GDM1 (cell line): ENCODE measurements at regions not wholly inside any gene's neighbourhood (a gene's known extent, or its start where the extent isn't known, plus 50 kb on each side); places are given as distances from the start of the nearest gene placed in this dataset.

Experiments
- DNase-seq: peaks from one replicate; lab custom pipeline; 2025; lab: John Stamatoyannopoulos, UW

DNA sequence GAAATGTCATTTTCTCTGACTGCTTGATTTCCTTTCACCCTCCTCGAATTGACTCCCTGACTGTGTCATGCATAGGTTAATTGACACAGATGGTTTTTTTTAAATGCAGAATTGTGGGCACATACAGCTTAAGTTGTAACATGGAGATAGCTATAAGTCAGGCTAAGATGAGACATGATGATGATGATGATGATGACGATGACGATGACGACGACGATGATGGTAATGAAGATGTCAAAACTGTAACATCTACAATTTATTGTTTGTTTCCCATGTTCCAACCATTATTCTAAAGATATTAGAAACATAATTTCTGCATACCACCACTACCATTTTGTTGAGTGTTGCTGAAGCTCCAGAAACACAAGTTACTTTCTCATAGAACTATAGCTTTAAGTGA, 1232.8 kb downstream of the XPNPEP1 start:
- DNase-seq, result no peak

DNA sequence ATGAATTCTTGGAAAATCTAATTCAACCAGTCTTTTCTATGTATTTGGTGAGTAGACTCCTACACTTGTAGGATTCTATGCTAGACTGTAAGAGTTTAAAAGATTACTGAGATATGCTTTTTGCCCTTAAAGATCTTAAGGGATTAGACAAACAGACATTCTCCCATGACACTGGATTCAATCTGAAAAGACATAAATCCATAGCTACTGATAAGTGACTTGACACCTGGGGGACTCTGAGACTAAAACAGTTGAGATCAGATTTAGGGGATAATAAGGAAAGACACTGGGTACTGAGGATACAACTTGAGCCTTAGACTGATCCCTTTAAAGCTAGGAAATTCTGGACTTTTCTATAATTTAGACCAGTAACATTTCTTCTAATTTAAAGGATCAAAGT, 1233.4 kb downstream of the XPNPEP1 start:
- DNase-seq, result no peak

DNA sequence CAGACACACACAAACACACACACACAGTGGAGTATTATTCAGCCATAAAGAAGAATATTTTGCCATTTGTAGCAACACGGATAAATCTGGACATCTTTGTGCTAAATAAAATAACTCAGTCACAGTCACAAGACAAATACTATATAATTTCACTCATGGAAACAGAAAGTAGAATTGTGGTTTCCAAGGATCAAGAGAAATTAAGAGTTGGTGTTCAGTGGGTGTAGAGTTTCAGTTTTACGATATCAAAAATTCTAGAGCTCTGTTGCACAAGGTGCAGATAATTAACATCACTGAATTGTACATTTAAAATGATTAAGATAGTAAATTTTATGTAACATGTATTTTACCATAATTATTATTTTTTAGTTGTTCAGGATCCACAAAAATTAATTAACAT, 1235.0 kb downstream of the XPNPEP1 start:
- DNase-seq, result no peak

DNA sequence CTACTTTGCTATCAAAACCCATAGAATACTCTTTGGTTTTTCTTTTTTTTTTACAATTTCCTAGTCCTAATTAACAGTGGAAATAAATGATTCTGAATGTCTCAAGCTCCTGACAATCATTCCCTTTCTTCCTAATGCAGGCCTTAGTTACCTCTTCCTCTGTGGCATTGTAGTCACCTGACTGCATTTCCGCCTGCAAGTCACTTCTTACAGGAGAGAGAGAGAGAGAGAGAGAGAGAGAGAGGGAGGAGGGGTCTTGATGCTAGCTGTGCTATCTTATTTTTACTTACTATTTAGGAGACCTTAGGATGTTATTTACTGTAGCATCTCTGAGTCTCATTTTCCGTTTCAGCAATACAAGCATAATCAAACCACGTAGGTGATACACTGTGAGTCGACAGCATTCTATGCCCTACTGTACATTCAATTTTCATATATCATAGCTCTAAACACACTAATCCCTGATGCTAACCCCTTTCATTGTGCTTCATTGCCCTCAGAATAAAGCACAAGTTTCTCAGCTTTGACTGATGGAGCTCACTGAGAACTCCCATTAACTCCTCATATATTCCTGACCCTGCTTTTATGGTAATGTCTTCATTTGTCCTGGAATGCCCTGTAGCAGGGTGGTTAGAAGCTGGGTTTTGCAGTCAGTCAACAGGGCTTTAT, 1237.3 kb downstream of the XPNPEP1 start:
- no peak for DNase-seq

DNA sequence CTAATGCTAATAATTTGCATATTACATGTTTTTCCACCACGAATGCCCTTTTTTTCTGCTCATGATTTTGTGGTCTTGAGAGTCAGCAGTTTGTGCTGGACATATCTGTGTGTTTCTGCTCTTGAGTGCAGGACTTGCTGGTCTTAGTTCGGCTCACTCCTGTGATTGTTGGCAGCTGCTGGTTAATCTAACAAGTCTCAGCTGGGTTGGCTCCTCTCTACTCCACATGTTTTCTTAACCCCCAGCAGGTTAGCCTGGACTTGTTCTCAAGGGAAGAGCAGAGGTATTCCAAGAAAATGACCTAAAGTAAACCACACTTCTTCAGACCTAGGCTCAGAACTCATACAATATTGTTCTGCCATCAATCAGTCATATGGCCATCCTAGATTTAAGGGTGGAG, 1238.9 kb downstream of the XPNPEP1 start:
- no peak for DNase-seq

DNA sequence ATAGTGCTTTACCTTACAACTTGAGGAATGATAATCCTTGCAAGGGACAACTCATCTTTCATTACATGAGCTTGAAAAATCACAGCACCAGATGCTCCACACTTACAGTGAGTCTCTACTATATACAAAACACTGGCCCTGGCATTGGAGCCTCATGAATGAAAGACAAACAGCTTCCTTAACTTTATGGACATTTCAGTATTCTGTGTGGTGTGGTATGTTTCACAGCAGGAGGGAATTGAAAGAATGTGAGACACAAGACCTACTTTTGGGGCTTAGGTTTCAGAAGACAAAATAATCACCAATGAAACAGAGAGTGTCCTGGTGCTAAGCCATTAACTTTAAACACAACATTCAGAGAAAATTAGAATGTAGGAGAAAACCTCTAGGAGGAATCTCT, 1249.6 kb downstream of the XPNPEP1 start:
- no peak for DNase-seq

DNA sequence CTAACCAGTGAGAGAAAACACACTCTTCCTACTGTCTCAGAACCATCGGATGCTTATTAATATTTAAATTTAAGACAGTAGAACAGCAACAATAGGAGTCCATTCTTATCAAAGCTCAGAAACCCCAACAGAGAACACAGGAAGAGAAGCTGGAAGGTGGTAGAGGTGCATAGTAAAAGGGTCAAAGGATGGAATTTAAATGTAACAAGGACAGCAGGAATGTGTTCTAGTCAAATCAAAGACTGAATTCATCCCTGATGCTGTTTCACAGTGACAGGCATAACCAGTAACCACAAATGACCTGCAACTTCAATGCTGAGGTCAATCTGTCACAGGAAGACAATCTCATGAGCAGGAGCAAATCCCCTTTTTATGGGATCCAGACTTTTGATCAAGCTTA, 1259.7 kb downstream of the XPNPEP1 start:
- DNase-seq, result no peak

DNA sequence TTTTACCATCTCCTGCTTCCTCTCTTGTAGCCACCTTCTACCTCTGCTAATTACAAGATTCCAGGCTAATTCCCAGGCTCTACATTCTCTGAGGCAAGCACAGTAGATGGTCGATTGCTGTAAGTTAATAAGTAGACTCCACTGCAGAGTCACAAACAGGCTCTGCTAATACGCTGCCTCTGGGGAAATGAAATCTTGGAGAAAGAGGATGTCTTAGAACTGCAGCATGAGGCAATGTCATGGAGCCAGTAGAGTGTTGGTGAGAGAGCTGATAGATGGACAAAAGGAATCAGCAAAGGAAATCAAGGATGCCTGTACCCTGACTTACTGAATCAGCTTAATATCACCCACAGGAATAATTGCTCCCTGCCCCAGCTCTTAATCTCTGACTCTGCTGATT, 1260.3 kb downstream of the XPNPEP1 start:
- no peak for DNase-seq

DNA sequence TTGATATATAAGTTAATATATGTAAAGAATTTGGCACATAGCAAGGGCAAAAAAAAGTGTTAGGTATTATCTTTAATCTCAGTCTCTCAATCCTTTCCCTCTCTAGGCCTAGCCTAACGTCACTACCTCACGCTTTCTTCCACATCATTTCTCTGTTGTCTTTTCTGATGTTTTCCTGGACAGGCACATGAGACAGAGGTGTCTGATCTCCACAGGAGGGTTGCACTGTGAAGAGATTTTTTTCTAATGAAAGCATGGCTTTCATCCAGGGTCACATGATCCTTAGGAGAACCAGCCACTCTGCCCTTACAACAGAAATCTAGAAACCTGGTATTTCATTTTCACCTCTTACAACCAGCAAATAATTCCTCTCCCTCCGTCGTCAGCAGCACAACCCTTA, 1268.3 kb downstream of the XPNPEP1 start:
- DNase-seq, result no peak

DNA sequence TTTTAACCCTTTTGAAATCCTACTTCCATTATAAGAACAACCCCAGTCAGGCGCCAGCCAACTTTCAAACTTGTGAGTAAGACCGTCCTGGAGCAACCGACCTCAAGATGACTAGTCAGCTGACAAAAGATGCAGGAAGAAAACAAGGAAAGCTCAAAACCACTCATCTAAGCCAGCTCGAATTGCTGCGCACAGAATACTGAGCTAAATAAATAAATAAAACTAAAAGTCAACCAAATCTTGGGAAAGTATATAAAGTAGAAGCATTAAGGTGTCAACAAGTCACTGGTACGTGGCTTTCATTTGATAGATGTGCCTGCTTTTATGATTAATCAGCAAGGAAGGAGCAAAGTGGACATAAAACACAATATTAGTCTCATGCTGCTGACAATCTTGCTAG, 1269.8 kb downstream of the XPNPEP1 start:
- no peak for DNase-seq

DNA sequence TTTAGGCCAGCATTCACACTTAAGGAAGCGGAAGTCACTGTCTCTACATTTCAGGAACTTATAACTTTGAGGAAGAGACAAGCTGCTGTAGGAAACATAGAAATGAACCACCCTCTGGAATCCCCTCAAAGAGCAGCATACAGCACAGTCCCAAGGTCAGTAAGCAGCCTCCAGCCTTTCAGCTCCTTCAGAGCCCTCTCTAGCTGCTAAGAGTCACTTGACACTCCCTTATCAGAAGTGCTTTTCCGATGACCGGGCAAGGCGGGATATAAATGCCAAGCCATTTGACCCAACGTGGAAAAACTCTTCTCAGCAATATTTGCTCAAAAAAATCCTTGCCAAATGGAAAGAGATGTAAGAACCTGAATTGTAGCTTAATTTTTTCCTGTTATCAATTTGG, 1284.3 kb downstream of the XPNPEP1 start:
- DNase-seq, result no peak

DNA sequence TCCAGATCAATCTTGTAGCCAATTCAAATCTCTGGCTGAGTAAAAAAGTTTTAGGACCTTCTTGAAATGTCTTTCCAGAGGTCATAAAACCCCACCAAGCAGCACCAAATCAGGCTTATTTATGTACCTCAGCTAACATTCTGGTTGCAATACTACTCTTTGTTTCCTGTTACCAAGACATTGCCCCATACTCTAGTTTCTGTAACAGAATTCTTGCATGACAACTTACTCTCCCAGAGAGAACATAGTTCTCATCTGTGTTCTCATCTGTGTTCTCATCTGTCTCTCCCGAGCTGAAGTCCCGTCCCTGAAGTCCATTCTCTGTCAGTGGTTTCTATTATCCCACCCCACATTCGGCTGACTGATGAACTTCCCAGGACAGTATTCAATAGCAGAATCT, 1285.1 kb downstream of the XPNPEP1 start:
- no peak for DNase-seq

DNA sequence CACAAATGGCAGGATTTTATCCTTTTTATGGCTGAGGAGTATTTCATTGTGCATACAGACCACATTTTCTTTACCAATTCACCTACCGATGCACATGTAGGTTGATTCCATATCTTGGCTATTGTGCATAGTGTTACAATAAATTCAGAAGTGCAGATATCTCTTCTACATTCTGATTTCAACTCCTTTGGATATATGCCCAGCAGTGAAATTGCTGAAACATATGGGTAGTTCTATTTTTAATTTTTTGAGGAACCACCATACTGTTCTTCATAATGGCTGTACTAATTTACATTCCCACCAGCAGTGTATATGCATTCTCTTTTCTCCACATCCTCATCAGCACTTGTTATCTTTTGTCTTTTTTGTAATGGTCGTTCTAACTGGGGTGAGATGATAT, 1290.3 kb downstream of the XPNPEP1 start:
- no peak for DNase-seq

DNA sequence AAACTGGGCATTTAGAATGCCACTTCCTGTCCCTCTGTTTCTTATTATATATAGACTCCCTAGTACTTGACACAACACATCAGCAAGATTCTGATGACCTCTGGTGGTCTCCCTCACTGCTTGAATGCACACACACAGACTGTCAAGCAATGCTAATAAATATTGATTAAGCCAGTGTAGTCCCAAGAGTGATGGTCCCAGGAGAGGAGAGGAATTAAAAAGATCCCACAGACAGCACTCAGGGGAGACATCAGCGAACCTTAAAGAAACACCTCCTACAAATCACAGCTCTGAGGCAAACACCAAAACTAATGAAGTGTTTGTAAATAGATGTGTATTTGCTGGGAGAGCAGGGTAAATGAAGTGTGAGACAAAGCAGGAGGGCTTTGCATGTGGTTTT, 1291.2 kb downstream of the XPNPEP1 start:
- DNase-seq, result no peak

DNA sequence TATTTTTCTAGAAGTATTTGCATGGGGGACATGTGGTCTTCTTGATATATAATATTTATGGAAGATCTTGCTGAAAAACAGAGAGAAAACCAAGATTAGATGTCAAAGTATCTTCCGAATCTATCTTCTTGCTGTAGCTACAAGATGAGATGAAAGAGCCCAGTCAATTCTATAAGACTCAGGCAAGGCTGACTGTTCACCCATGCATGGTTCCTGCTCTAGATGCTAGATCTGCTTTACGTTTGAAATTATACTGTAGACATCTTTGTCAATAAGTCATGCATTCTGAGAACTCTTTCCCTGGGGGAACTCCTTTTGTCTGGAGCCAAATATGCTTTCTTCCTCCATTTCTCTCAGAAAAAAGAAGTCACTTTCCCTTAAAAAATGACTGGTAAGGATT, 1292.0 kb downstream of the XPNPEP1 start:
- DNase-seq, result no peak

DNA sequence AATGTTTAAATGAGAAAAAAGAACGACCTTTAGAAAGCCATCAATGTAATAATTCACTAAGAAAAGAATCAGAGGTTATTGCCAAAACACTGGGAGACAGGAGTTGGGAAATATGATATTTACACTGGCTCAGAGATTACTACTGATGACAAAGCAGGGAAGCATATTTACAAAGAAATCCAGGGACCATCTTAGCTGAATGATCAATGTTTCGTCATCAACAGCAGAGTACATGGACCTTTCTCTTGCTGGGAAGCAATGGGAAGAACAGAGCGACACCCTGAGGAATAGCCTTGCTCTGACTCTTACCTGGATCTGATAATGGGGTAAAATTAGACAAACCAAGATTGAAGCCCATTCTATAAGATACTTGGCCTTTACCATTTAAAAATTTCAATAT, 1293.5 kb downstream of the XPNPEP1 start:
- DNase-seq, result no peak

DNA sequence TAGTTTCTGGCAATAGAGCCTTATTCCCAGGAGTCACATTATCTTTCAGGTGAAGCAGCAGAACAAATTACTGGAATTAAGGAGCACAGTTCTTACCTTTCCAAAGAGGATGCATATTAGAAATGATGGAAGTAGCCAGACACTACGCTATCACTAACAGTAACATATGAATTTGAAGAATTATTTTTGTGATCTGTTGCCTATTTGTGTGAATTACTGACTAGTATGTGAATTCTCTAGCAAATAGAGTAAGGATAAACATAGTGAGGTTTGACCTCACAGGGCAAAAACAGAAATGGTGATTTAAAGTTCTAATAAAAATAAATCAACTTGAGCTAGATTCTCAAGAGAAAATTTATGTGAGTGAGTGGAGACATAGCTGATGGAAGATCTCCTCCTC, 1299.3 kb downstream of the XPNPEP1 start:
- no peak for DNase-seq

DNA sequence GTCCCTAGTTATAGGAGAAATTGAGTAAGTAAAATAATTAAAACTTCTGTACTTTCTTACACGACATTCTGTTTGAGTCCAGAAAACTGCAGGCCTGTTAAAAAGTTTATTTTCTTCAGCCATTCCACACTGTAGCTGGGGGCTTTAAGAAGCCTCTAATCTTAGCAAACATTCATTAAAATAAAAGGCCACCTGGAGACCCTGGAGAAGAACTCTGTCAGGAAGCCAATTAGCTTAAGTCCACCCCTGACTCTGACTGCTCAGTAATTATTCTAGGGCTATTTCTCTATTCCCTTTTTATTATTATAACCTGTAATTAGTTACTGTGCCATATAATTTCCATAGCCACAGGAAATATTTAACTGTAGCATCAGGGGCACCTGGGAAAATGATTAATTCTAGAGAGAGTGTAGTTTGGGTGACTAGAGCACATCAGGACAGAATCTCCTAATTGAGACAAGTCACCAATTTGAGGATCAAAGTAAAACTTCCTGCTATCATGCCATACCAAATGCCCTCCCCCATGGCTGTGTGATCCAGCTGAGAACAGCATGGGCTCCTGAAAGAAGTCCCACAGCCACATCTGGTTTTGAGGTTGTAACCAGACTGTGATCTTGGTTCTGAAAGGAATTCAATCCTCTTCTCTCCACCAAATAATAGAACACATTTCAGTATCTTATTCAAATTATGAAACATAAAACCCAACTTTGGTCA, 1302.3 kb downstream of the XPNPEP1 start:
- no peak for DNase-seq

DNA sequence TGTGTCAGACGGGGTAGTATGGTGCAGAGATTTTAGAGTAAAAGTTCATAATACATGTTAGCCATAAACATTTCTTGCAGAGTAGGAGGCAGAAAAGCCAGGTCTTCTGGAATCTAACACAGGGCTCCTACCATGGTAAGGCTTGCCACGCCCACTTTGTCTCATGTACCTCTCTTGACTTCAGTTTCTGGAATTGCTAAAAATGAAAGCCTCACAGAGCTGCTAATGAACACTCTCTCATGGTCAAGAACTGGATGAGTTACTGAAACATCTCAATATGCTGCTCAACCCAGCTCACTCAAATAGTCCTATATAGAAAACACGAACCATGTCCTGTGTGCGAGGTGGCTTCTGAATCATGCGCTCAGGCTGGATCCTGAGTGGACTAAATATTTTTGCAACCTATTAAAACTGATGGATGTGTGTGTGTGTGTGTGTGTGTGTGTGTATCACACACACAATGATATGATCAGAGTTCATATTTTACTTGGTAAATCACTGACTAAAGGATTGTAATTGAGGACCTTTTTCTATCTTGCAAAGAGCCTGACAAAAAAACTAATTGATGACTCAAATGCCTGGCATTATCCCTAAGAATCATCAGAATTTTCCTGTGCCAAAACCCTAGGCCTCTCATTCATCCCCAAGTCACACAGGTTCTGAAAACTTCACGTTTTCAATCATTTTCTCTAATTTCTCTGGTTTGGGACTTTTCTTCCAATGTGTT, 1306.6 kb downstream of the XPNPEP1 start:
- no peak for DNase-seq

DNA sequence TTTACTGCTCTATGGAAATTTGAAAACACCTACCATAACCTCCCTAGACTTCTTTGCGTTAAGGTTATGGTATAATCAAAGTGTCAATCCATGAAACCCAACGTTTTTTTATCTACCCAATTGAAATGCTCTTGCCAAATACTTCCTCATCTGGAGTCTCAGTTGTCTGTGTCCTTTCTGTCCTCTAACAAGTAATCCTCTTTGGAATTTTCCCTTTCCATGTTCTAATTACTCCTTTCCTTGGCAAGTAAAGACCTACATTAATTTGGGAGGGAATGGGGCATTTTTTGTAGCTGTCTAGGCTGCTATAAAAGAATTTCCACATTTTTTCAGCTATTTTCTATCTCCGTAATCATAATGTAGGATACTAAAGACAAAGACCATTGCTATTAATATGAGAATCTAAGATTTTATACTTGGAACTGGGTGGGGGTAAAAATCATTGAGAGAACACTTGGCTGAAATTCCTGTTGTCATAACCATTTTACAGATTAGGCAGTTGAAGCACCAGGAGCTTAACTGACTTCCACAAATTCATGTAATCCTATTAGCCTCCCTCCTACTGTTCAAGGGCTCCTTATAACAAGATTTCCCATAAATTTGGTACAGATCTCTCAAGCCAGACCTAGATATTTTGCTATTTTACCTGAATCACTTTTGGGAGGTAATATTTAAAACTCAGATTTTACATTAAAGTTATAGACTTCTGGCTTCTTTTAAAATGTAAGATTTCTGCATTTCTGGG, 1307.6 kb downstream of the XPNPEP1 start:
- no peak for DNase-seq

DNA sequence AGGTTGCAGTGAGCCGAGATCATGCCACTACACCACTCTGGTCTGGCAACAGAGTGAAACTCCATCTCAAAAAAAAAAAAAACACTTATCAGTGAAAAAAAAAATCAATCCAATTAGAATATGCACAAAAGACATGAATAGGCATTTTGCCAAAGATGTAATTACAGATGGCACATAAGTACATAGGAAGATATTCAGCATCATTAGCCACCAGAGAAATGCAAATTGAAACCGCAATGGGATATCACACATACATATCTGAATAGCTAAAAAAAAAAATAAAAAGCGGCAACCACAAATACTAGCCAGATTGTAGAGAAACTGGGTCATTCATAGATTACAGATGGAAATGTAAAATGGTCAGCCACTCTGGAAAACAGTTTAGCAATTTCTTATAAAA, 1310.8 kb downstream of the XPNPEP1 start:
- no peak for DNase-seq

DNA sequence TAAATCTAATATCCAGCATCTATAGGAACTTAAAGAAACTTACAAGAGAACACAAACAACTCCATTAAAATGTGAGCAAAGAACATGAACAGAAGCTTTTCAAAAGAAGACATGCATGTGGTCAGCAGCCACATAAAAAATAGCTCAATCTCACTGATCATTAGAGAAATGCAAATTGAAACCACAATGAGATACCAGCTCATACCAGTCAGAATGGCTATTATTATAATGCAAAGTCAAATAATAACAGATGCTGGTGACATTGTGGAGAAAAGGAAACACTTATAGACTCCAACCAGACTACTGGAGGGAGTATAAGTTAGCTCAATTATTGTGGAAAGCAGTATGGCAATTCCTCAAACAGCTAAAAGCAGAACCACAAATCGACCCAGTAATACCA, 1314.5 kb downstream of the XPNPEP1 start:
- no peak for DNase-seq

DNA sequence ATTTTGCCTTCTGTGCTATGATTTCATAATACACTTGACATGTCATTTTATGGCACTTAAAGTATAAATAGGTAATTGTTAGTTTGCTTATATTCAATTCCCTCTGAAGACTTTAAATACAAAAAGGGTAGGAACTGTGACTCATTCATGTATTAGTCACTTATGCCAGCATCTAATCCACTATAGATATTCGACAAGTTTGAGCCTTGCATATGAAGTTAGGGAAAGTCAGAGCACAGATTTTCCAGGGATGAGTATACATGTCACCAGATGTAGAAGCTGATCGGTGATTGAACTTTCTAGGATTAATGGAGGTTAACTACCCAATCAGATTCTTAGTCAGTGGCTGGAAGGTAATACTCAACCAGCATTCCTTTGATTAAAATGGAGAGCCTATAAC, 1321.5 kb downstream of the XPNPEP1 start:
- DNase-seq, result no peak
